SK-MEL-5 (cell line): ENCODE measurements at regions not wholly inside any gene's neighbourhood (a gene's known extent, or its start where the extent isn't known, plus 50 kb on each side); places are given as distances from the start of the nearest gene placed in this dataset.
"Not testable (repeated sequence)": the region's sequence is repeated elsewhere in the genome, so short reads cannot be mapped to it uniquely, and the experiment has no call there.

Source experiments
- DNase-seq: peaks from one replicate; pipeline ENCODE4 v3.0.0-alpha.2; 2016; ENCODE audit warnings: low read depth, low spot score
- in situ Hi-C: cut with HindIII; loops from 2 replicates; pipeline ENCODE4 v1.10.0; 2016; ENCODE audit warnings: low sequenced_read_pairs, high pct_unique_total_duplicates, low pct_unique_long_range_greater_than_20kb

DNA sequence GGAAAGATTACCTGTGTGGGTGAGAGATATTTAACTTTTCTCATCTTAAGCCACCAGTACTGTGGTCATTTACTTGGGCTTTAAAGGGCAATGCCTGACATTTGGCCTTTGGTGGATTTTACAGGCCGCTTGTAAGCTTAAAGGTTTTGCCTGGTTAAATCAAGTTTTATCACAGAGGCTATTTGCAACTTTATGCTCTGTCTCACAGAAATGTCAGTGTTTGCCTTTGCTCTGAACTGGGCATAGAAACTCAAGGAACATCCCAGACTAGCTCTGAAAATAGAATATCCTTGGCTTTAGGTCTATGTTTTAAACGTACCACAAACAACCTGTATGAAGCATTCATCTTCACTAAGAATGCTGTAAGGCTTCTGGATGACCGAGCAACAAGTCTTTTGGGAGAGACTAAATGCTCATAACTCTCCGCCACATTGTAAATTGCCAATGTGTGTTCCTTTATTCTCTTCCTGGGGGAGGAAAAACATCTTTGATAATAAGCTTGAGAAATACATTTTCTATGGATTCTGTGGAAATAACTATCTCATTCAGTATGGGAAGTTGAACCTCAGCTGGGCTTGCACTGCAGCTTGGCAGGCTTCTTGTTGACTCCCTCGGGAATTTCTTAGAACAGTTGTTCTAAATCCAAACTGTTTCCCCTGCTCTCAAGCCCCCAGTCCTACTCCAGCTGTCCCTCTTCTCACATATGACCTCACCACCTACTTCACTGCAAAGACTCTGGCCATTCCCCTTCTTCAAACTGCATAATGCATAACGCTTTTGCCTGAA, 105.8 kb upstream of the WDR44 start:
- no peak for DNase-seq
- in situ Hi-C loops: no loop called here

DNA sequence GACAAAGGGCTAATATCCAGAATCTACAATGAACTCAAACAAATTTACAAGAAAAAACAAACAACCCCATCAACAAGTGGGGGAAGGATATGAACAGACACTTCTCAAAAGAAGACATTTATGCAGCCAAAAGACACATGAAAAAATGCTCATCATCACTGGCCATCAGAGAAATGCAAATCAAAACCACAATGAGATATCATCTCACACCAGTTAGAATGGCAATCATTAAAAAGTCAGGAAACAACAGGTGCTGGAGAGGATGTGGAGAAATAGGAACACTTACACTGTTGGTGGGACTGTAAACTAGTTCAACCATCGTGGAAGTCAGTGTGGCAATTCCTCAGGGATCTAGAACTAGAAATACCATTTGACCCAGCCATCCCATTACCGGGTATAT, 98.9 kb upstream of the WDR44 start:
- DNase-seq, in situ Hi-C loops: not testable (repeated sequence)

DNA sequence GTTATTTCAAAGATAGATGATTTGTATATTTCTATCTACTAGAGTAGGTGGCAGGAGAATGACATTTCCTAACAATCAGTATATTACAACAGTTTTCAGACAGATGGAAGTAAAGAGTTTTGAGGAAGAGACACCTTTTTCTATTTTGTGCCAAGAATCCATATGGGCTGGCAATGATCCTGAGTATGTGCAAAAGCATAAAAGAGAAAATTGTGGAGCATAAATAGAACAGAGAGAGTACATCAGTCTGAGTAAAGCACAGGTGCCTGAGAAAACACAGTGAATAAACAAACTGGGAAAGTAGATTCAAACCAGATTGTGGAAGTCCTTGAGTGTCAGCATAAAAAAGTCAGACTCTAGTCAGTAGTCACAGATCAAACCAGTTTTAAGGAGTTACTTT, 96.8 kb upstream of the WDR44 start:
- DNase-seq: no peak
- in situ Hi-C loops: no loop called here

DNA sequence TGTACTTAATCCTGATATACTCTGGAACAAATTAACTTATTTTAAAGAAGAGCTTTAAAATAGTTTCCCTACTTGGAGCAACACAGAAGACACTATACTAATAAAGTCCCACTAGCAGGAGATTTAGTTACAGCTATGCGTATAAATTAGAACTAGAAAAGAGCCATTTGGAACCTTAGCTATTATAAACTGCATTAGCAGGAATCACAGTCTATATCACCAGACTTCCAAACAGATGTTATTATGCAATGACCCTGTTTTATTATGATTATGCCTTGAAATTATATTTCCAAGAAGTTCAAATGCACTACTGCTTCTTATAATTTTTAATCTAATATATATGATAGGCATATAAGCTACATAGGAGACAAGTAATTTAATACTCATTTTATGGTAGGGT, 95.5 kb upstream of the WDR44 start:
- in situ Hi-C loops: no loop called here
- DNase-seq: no peak

DNA sequence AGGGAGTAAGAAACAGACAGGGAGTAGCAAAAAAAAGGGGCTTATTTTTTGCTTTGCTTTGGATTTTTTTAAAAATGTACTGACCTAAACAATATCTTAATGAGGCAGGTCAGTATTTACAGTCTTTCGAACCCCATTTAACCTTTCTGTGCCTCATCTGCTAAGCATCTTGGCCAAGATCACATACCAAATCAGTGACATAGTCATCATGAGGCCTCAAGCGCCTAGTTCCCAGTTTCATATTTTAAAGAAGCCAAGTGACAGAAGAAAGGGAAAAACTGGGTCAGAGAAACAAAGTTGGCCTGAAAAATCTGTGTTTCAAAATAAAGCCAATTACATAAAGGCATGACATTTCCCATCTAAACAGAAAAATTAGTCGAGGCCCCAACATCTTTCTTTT, 94.6 kb upstream of the WDR44 start:
- in situ Hi-C loops: no loop called here
- DNase-seq: no peak

DNA sequence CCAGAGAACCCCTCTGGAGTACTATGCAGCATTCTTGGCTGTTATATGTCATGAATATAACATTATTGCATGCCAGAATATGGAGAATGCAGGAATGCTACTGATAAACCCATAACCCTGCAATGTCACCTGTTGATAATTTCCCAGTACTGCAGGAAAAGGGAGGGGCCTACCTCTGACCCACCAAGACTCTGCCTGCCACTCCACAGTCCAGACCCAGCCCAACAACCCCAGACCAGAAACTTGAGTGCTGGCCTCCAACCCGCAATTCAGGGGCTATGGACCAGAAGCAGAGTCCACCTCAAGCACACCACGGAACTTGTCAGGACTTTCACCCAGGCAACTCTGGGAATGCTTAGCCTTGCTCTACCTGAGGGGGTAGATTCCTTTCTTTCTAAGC, 92.9 kb upstream of the WDR44 start:
- no peak for DNase-seq
- in situ Hi-C loops: no loop called here

DNA sequence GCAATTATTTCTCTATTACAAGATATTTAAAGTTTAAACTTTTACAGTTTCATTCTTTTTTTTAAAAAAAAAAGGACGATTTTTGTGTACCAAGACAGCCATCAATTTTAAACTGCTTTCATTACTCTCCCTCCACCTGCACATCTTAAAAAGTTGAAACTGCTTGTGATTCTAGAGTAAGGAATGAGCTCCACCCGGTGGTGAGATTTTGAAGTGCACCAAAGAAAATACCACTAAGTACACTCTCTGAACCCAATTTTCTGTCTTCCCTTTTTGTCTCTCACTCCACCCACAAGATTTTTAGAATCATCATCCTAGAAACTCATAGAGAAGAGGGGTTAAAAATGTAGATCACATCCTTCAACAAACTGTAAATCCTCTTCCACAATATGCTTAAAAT, 91.3 kb upstream of the WDR44 start:
- DNase-seq: peak; percentile 55
- in situ Hi-C loops: no loop called here

DNA sequence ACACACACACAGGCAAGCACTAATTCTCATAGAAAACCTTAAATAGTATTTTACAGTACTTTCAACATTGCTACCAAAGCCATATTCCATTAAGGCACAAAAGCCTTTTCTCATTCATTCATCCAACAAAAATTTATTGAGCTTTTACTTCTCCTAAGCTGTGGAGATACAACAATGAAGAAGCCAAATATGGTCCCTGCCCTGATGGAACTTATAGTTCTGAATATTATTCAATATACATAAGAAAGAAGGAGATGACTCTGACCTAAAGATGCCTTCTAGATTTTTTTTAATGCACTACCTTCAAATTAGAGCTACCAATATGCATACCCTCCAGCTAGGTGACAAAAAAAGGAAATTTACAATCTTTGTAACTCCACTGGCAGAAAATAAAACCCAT, 90.0 kb upstream of the WDR44 start:
- in situ Hi-C loops: no loop called here
- DNase-seq: no peak

DNA sequence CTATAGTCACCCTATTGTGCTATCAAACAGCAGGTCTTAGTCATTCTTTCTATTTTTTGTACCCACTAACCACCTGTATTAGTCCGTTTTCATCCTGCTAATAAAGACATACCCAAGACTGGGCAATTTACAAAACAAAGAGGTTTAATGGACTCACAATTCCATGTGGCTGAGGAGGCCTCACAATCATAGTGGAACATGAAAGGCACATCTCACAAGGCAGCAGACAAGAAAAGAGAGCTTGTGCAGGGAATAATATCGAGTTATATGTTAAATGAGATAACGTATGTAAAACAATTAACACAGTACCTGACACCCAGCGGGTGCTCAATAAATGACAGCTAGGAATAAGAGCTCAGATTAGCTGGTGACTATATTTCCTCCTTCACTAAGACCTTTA, 88.1 kb upstream of the WDR44 start:
- in situ Hi-C loops: no loop called here
- DNase-seq: no peak

DNA sequence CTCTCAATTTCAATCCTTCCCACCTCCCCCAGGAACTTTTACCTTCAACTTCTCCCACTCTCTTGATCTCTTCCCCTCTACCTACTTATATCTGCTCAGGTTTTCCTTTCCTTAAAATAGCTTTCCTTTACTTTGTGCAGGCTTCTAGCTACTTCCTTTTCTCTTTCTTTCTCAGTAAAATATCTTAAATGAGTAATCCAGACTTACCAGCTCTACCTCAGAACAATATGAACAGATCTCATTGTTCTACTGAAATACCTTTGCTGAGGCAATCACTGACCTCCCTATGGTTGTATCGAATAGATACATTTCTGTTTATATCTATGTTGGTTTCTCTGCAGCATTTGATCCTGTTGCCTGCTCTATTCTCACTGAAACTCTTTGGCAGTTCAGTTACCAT, 86.7 kb upstream of the WDR44 start:
- in situ Hi-C loops: no loop called here
- DNase-seq: no peak

DNA sequence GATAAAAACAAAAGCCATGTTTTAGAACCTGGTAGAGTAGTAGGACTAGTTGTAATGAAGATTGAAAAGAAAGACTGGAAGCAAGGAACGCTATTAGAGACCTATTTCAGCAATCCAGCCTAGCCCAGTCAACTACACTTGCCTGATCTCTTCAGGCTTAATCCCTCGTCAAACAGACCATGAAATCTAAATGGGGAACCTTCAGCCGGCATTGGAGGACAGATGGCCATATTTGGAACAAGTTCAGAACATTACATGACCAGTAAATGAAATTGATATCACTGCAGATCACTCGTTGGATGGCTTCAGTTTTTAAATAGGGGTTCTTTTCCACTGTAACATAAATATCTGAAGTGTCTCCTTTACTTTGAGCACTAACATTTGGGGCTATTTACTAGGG, 84.8 kb upstream of the WDR44 start:
- in situ Hi-C loops: no loop called here
- DNase-seq: no peak

DNA sequence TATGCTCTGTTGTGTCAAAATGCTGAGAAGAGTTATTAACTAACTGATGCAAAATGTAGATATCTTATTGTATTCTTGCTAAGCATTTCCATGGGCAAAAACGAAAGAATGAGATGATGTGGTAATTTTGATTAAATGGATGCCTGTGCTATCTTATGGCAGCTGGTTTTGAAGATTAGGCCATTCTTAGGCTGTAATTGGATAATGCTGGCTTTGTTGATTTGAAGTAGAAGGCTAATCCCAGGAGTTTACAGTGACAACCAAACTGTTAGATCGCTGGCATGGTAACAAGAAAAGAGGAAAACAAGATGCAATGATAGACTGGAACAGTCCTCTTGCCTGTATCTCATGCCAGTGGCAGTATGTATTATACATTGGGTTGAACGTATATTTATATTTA, 74.1 kb upstream of the WDR44 start:
- DNase-seq: peak; percentile 27
- in situ Hi-C loops: no loop called here

DNA sequence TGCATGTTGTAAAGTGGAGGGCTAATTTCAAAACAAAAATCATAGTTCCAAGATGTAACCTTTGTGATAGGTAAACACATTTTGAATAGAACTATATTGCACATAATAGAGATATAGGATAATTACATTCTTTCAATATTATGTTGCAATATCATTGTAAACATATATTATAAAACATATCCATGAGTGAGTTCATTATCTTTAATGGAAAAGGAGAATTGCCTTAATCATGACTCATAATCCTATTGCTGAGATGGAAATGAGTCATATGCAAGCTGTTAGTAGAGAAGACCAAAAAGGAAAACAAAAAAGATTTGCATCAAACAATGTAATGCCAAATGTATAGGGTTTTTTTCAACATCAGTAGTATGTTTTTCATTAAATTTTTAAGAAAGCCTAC, 73.7 kb upstream of the WDR44 start:
- in situ Hi-C loops: no loop called here
- DNase-seq: no peak

DNA sequence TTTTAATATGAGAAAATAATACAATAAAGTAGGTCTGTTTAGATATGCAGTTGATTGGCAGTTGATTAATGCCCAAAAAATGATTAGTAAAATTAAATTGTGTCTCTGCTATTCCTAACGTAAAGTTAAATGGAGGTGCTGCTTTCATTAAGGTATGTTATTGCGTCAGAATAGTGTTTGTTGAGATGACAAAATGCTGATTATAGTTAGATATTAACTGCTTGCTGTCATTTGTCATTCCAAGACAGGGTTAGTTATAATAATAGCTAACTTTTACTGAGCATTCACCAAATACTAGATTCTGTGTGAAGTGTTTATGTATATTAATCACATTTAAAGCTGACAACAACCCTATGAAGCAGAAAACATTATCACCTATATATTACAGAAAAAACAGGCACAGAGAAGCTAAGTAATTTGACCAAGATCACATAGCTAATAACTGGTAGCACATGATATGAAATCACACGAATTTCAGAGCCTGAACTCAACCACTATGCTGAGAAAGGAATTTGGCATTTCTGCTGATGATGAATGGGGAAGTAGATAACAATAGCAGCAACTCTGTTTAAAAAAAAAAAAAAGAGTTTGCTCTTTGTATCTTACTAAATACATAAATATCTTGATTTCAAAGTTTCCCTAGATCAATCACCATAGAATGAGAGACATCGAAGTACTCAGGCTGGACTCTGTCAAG, 59.7 kb upstream of the WDR44 start:
- in situ Hi-C loops: no loop called here
- DNase-seq: no peak

DNA sequence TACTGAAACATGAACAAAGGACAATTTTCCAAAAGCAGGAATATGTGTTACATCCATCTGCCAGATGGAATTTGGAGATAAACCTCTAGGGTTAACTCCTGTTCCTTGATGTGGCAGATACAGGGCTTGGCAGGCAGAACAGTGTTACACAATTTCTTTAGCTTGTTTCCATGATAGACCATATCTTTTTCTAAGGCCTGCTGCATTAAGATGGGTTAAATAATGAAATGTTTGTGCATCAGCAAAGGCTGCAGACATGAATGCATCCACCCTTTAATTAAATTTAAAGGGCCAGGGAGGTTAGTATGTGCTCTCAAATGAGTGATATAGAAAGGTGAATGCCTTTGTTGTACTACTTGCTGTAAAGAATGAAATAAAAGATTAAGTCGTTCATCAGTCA, 50.1 kb upstream of the WDR44 start:
- in situ Hi-C loops, DNase-seq: not testable (repeated sequence)
